GM18519 (cell line): ENCODE measurements at regions not wholly inside any gene's neighbourhood (a gene's known extent, or its start where the extent isn't known, plus 50 kb on each side); places are given as distances from the start of the nearest gene placed in this dataset.

ENCODE experiments used
- ATAC-seq: cut with Tn5 transposase; IDR thresholded peaks from one replicate; pipeline ENCODE4 v1.9.1; 2021; ENCODE audit warnings: mild to moderate bottlenecking, moderate library complexity; ENCODE audit not compliant: unreplicated experiment, low FRiP score

- no peak for ATAC-seq
These were observed 117.4 kb downstream of the SUCNR1 start for GRCh38 chr3:151990696-151991376.

GRCh38 chr3:151992326-151993041, 119.0 kb downstream of the SUCNR1 start:
- no peak for ATAC-seq

- ATAC-seq: no peak
These were observed 121.6 kb downstream of the SUCNR1 start for GRCh38 chr3:151995091-151995490.

GRCh38 chr3:151998744-151999143, 125.3 kb downstream of the SUCNR1 start:
- ATAC-seq: no peak

GRCh38 chr3:151999936-152000335, 126.5 kb downstream of the SUCNR1 start:
- ATAC-seq: no peak

- ATAC-seq: no peak
These were observed 138.6 kb downstream of the SUCNR1 start for GRCh38 chr3:152011812-152012735.

- no peak for ATAC-seq
These were observed 146.1 kb downstream of the SUCNR1 start for GRCh38 chr3:152019508-152019907.

- ATAC-seq: no peak
These were observed 148.6 kb downstream of the SUCNR1 start for GRCh38 chr3:152021951-152022461.

GRCh38 chr3:152026033-152026556, 152.7 kb downstream of the SUCNR1 start:
- ATAC-seq: no peak

- ATAC-seq: no peak
These were observed 156.9 kb downstream of the SUCNR1 start for GRCh38 chr3:152030320-152030719.

GRCh38 chr3:152031321-152031720, 157.9 kb downstream of the SUCNR1 start:
- no peak for ATAC-seq

- ATAC-seq: no peak
These were observed 163.9 kb downstream of the SUCNR1 start for GRCh38 chr3:152037297-152037696.

- no peak for ATAC-seq
These were observed 164.5 kb downstream of the SUCNR1 start for GRCh38 chr3:152037953-152038352.

- no peak for ATAC-seq
These were observed 165.0 kb downstream of the SUCNR1 start for GRCh38 chr3:152038490-152038889.

- peak; percentile 82 for ATAC-seq
These were observed 166.4 kb downstream of the SUCNR1 start for GRCh38 chr3:152039887-152040286.

- ATAC-seq: no peak
These were observed 166.9 kb downstream of the SUCNR1 start for GRCh38 chr3:152040319-152040718.

- ATAC-seq: no peak
These were observed 170.2 kb downstream of the SUCNR1 start for GRCh38 chr3:152043620-152044019.

- ATAC-seq: no peak
These were observed 172.8 kb downstream of the SUCNR1 start for GRCh38 chr3:152046280-152046679.

GRCh38 chr3:152047465-152047864, 174.0 kb downstream of the SUCNR1 start:
- no peak for ATAC-seq

GRCh38 chr3:152048831-152049230, 175.4 kb downstream of the SUCNR1 start:
- ATAC-seq: no peak

- no peak for ATAC-seq
These were observed 177.5 kb downstream of the SUCNR1 start for GRCh38 chr3:152050903-152051302.
